Ishikawa (cell line): ENCODE measurements at regions not wholly inside any gene's neighbourhood (a gene's known extent, or its start where the extent isn't known, plus 50 kb on each side); places are given as distances from the start of the nearest gene placed in this dataset.

Experiments used
- CEBPB ChIP-seq: IDR thresholded peaks from 2 replicates; pipeline ENCODE4 v1.6.1; 2012
- CREB1 ChIP-seq: IDR thresholded peaks from 2 replicates; pipeline ENCODE4 v1.6.1; 2012; ENCODE audit warnings: low read depth
- EGR1 ChIP-seq: IDR thresholded peaks from 2 replicates; pipeline ENCODE4 v1.6.1; 2012
- EP300 ChIP-seq: IDR thresholded peaks from 2 replicates; pipeline ENCODE4 v1.6.1; 2012; ENCODE audit warnings: borderline replicate concordance
- FOXM1 ChIP-seq: IDR thresholded peaks from 2 replicates; pipeline ENCODE4 v1.6.1; 2012; ENCODE audit warnings: low read depth, borderline replicate concordance
- NFIC ChIP-seq: IDR thresholded peaks from 2 replicates; pipeline ENCODE4 v1.6.1; 2012
- RAD21 ChIP-seq: IDR thresholded peaks from 2 replicates; pipeline ENCODE4 v1.6.1; 2012; ENCODE audit warnings: low read depth
- TAF1 ChIP-seq: IDR thresholded peaks from 2 replicates; pipeline ENCODE4 v1.6.1; 2012; ENCODE audit warnings: low read depth, mild to moderate bottlenecking
- TCF12 ChIP-seq: IDR thresholded peaks from 2 replicates; pipeline ENCODE4 v1.6.1; 2012; ENCODE audit warnings: low read depth
- TEAD4 ChIP-seq: IDR thresholded peaks from 2 replicates; pipeline ENCODE4 v1.6.1; 2012
- YY1 ChIP-seq: IDR thresholded peaks from 2 replicates; pipeline ENCODE4 v1.6.1; 2012; ENCODE audit warnings: low read depth
- ZBTB7A ChIP-seq: IDR thresholded peaks from 2 replicates; pipeline ENCODE4 v1.6.1; 2012; ENCODE audit warnings: low read depth
- TF ChIP-seq, protein P1 (sequence below): IDR thresholded peaks from 2 replicates; pipeline ENCODE4 v1.6.1; 2012
- TF ChIP-seq, protein P2 (sequence below): IDR thresholded peaks from 2 replicates; pipeline ENCODE4 v1.6.1; 2012; ENCODE audit warnings: low read depth, mild to moderate bottlenecking
- TF ChIP-seq, protein P3 (sequence below): IDR thresholded peaks from 2 replicates; pipeline ENCODE4 v1.6.1; 2012

DNA sequence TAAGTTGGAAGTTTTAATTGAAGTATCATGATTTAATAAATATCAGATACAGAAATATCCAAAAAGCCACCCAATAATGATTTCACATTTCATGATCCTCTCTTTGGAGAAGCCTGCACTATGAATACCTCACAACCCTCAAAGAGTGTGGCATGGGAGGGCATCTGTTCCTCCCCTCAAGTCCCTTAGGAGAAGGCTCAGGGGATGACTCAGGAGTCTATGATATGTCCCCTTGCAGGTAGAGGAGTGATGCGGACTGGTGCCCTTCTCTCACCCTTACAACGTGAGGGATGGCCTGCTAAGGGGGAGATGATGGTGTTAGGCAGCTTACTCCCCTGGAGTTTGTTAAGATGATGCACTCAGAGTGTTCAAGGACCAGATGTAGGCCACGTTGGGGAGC is 303.3 kb upstream of the DUSP10 start:
- TF ChIP-seq, protein P1, sequence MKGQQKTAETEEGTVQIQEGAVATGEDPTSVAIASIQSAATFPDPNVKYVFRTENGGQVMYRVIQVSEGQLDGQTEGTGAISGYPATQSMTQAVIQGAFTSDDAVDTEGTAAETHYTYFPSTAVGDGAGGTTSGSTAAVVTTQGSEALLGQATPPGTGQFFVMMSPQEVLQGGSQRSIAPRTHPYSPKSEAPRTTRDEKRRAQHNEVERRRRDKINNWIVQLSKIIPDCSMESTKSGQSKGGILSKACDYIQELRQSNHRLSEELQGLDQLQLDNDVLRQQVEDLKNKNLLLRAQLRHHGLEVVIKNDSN, result no peak

DNA sequence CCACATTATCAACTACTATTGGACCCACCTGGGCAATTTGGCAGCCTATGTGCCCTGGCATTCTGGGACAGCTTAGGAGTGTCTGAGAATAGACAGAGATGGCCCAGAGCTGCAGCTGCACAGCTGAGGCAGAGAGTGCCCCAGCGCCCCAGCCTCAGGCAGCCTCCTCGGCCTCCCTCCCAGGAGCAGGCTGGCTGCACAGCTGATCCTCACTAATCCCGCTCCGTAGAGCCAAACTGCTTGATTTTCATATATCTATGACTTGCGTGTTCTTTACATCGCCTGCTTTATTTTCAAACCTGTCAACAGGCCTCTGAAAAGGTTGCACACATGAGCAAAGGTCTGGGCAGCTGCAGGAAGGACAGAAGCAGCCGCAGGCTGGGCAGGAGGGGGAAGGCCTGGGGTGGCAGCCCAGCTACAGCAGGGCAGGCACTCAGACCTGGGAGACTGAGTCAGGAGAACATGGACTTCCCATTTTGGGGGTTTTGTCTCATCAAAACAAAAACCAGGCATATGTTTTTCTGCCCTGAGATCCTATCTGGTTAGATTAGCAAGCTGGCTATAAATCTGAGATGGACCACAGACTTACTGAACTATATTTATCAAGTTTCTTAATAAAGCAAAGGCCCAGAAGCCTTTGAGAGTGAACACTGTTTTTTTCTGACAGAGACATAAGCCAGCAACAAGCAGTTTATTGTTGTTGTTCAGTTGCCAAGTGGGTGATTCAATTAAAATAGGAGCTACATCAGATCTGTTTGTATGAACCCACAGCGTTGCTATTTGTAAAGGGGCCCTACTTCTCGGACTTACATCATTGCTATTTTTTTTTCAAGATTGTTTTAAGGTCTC is 301.8 kb upstream of the DUSP10 start:
- TF ChIP-seq FOXM1 (no peak), CREB1 (no peak), NFIC (no peak), YY1 (no peak), TEAD4 (no peak), EGR1 (no peak), CEBPB (no peak), ZBTB7A (no peak), EP300 (no peak), TAF1 (no peak), RAD21 (no peak), TCF12 (no peak)
- TF ChIP-seq, protein P2, sequence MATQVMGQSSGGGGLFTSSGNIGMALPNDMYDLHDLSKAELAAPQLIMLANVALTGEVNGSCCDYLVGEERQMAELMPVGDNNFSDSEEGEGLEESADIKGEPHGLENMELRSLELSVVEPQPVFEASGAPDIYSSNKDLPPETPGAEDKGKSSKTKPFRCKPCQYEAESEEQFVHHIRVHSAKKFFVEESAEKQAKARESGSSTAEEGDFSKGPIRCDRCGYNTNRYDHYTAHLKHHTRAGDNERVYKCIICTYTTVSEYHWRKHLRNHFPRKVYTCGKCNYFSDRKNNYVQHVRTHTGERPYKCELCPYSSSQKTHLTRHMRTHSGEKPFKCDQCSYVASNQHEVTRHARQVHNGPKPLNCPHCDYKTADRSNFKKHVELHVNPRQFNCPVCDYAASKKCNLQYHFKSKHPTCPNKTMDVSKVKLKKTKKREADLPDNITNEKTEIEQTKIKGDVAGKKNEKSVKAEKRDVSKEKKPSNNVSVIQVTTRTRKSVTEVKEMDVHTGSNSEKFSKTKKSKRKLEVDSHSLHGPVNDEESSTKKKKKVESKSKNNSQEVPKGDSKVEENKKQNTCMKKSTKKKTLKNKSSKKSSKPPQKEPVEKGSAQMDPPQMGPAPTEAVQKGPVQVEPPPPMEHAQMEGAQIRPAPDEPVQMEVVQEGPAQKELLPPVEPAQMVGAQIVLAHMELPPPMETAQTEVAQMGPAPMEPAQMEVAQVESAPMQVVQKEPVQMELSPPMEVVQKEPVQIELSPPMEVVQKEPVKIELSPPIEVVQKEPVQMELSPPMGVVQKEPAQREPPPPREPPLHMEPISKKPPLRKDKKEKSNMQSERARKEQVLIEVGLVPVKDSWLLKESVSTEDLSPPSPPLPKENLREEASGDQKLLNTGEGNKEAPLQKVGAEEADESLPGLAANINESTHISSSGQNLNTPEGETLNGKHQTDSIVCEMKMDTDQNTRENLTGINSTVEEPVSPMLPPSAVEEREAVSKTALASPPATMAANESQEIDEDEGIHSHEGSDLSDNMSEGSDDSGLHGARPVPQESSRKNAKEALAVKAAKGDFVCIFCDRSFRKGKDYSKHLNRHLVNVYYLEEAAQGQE, result no peak
- TF ChIP-seq, protein P3, sequence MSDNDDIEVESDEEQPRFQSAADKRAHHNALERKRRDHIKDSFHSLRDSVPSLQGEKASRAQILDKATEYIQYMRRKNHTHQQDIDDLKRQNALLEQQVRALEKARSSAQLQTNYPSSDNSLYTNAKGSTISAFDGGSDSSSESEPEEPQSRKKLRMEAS, result no peak
- TF ChIP-seq, protein P1, result no peak

DNA sequence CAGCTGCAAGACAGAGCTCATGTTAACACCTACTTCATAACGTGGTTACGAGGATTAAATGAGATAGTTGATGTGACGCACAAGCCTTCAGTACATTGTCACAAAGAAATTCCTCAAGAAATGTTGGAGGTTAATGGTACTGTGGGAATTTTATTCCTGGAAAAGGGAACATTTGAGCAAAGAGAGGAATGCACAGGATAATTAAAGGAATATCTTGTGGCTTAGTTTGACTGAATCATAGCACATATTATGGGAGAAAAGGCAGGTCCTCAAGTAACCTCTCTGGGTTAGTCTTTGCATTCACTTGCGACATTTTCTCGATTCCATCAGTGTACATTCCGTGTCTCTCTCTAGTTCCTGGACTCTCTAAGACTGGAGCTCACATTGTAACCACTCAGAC is 300.2 kb upstream of the DUSP10 start:
- TF ChIP-seq, protein P3, result no peak

DNA sequence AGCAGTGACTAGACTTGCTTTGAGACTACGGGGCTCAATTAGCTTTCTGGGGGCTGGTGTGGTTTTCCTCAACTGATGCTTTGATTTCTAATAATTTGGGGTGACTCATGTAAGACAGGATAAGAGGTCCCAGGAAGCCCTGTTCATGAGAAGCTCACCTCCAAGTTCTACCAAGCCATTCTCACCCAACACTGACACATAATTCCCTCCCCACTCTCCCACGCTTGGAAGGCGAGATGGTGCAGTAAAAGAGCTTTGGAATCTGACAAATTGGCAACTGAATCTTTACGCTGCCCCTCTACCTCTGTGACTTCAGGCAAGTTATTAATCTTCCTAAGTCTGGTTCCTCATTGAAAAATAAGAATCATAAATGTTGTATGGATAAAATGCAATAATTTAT is 299.1 kb upstream of the DUSP10 start:
- TF ChIP-seq CREB1 (no peak), CEBPB (no peak), EP300 (no peak), NFIC (no peak), RAD21 (no peak), TCF12 (no peak), YY1 (no peak), ZBTB7A (no peak), EGR1 (no peak), TAF1 (no peak), FOXM1 (no peak), TEAD4 (no peak)
- TF ChIP-seq, protein P3, result no peak
- TF ChIP-seq, protein P1, result no peak
- TF ChIP-seq, protein P2, result no peak

DNA sequence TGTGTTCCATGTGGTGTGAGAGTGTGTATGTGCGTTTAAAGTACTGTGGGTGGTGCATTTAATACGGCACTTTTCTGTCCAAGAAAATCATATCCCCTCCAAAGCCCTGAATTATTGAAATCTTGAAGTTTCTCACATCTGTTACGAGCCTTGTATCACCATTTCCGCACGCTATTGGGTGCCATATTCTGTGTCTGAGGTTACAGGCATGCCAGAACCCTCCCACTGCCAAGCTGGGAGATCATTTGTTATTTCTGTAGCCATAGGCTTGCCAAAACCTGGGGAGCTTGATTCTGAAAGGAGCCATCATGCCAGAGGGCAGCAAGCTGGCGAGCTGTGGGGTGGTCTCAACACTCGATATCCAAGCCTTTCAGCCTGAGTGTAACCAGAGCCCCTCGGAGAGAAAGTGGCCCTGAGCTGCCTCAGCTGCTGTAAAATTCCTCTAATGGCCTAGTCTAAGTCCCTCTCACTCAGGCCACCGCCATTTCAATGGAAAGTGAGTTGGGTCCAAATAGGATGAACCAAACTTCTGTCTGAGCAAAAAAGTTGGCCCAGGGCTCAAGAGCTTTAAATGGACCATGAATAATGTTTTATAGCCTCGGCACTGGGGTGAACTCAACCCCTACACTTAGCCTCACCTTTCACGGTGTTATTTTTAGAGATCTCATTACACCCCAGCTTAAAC is 298.4 kb upstream of the DUSP10 start:
- TF ChIP-seq CREB1 (no peak), EGR1 (no peak), YY1 (no peak), CEBPB (no peak), TEAD4 (no peak), RAD21 (no peak), EP300 (no peak), TCF12 (no peak), FOXM1 (no peak), NFIC (no peak), TAF1 (no peak)
- TF ChIP-seq, protein P3, result no peak
- TF ChIP-seq, protein P1, result no peak
- TF ChIP-seq, protein P2, result no peak
